ENCODE measurements at regions not wholly inside any gene's neighbourhood (a gene's known extent, or its start where the extent isn't known, plus 50 kb on each side); places are given as distances from the start of the nearest gene placed in this dataset.

- Histone ChIP-seq H3K9me2 (replicated peaks; ENCODE audit: low read length) (no peaks in the 10 kb centered on the region), H3K4me3 (ENCODE audit: low read length) (no peak overlapping the region), H3F3A (ENCODE audit: low read length, unreplicated experiment) (no peaks in the 10 kb centered on the region), H3K36me3 (ENCODE audit: low read depth, low read length) (no peaks in the 10 kb centered on the region), H4K20me1 (ENCODE audit: low read length) (no peaks in the 10 kb centered on the region), H2AFZ (ENCODE audit: low read length) (no peak overlapping the region), H3K9ac (ENCODE audit: low read length) (no peak overlapping the region), H3K9me3 (ENCODE audit: low read length) (no peaks in the 10 kb centered on the region), H3K27ac (ENCODE audit: low read length) (no peak overlapping the region), H3K4me2 (ENCODE audit: low read length) (peak overlapping the region; percentile 37; the same call in 1 of the 2 replicates), H3K4me1 (ENCODE audit: insufficient read depth, low read length) (peaks cover 8% of the 10 kb centered on the region; the same call in 1 of the 2 replicates), H3K79me2 (ENCODE audit: low read length) (no peaks in the 10 kb centered on the region), H3K27me3 (ENCODE audit: low read length) (peaks cover 27% of the 10 kb centered on the region)
- DNase-seq (no peak), ATAC-seq (no peak)
- ChIA-PET POLR2A (ENCODE audit: unreplicated experiment) (no interaction called here), CTCF (no interaction called here)
- TF ChIP-seq EZH2phosphoT487 (IDR thresholded peaks at IDR 0.05; ENCODE audit: borderline replicate concordance, low read length), result no peak
- no peak for TF ChIP-seq CTCF (conservative IDR thresholded peaks at IDR 0.05; ENCODE audit: low read depth, low read length)
- no peak for TF ChIP-seq EZH2 (IDR thresholded peaks at IDR 0.05; ENCODE audit: low read length, unreplicated experiment)
- BruUV-seq (replicated peaks), result no TSS peak
- intact Hi-C loops (cut with micrococcal nuclease), result no loop called here
These were observed 615.6 kb downstream of the EBF1 start for GRCh38 chr5:158484150-158484549.

- POLR2A ChIA-PET (ENCODE audit: unreplicated experiment), result no interaction called here
- Histone ChIP-seq H3K36me3 (ENCODE audit: low read depth, low read length) (no peaks in the 10 kb centered on the region), H3K9me3 (ENCODE audit: low read length) (no peaks in the 10 kb centered on the region), H4K20me1 (ENCODE audit: low read length) (no peaks in the 10 kb centered on the region), H3K27ac (ENCODE audit: low read length) (no peak overlapping the region), H3K9me2 (replicated peaks; ENCODE audit: low read length) (no peaks in the 10 kb centered on the region), H3K27me3 (ENCODE audit: low read length) (peaks cover 27% of the 10 kb centered on the region), H3K4me3 (ENCODE audit: low read length) (no peak overlapping the region), H3K9ac (ENCODE audit: low read length) (no peak overlapping the region), H3K4me1 (ENCODE audit: insufficient read depth, low read length) (peaks cover 8% of the 10 kb centered on the region; the same call in 1 of the 2 replicates), H3K4me2 (ENCODE audit: low read length) (peak overlapping the region; percentile 37; the same call in 1 of the 2 replicates), H3F3A (ENCODE audit: low read length, unreplicated experiment) (no peaks in the 10 kb centered on the region), H3K79me2 (ENCODE audit: low read length) (no peaks in the 10 kb centered on the region), H2AFZ (ENCODE audit: low read length) (0 out of 2 replicates have a peak overlapping the region, but pooled peaks have one; percentile 48)
- CTCF ChIA-PET, result no interaction called here
- DNase-seq (peak; percentile 25), ATAC-seq (no peak)
- TF ChIP-seq EZH2phosphoT487 (IDR thresholded peaks at IDR 0.05; ENCODE audit: borderline replicate concordance, low read length) (no peak), CTCF (conservative IDR thresholded peaks at IDR 0.05; ENCODE audit: low read depth, low read length) (no peak), EZH2 (IDR thresholded peaks at IDR 0.05; ENCODE audit: low read length, unreplicated experiment) (no peak)
- BruUV-seq (replicated peaks), result no TSS peak
- intact Hi-C loops (cut with micrococcal nuclease), result no loop called here
These were observed 616.3 kb downstream of the EBF1 start for GRCh38 chr5:158483281-158483860.

- Histone ChIP-seq H3K9ac (ENCODE audit: low read length) (no peak overlapping the region), H2AFZ (ENCODE audit: low read length) (no peak overlapping the region), H3F3A (ENCODE audit: low read length, unreplicated experiment) (no peaks in the 10 kb centered on the region), H3K4me1 (ENCODE audit: insufficient read depth, low read length) (peaks cover 8% of the 10 kb centered on the region; the same call in 1 of the 2 replicates), H3K4me2 (ENCODE audit: low read length) (no peak overlapping the region), H3K9me3 (ENCODE audit: low read length) (no peaks in the 10 kb centered on the region), H3K79me2 (ENCODE audit: low read length) (no peaks in the 10 kb centered on the region), H3K9me2 (replicated peaks; ENCODE audit: low read length) (no peaks in the 10 kb centered on the region), H3K4me3 (ENCODE audit: low read length) (no peak overlapping the region), H3K27ac (ENCODE audit: low read length) (no peak overlapping the region), H4K20me1 (ENCODE audit: low read length) (no peaks in the 10 kb centered on the region), H3K36me3 (ENCODE audit: low read depth, low read length) (no peaks in the 10 kb centered on the region), H3K27me3 (ENCODE audit: low read length) (peaks cover 27% of the 10 kb centered on the region)
- ChIA-PET POLR2A (ENCODE audit: unreplicated experiment) (no interaction called here), CTCF (no interaction called here)
- intact Hi-C loops (cut with micrococcal nuclease), result no loop called here
- BruUV-seq (replicated peaks), result no TSS peak
- TF ChIP-seq EZH2phosphoT487 (IDR thresholded peaks at IDR 0.05; ENCODE audit: borderline replicate concordance, low read length), result no peak
- TF ChIP-seq EZH2 (IDR thresholded peaks at IDR 0.05; ENCODE audit: low read length, unreplicated experiment), result no peak
- DNase-seq, result peak; percentile 36
- no peak for ATAC-seq
These were observed 617.6 kb downstream of the EBF1 start for GRCh38 chr5:158482125-158482524.

Data from PC-3 (cell line).